ENCODE measurements at regions not wholly inside any gene's neighbourhood (a gene's known extent, or its start where the extent isn't known, plus 50 kb on each side); places are given as distances from the start of the nearest gene placed in this dataset.
"Not testable (repeated sequence)": the region's sequence is repeated elsewhere in the genome, so short reads cannot be mapped to it uniquely, and the experiment has no call there.

DNA sequence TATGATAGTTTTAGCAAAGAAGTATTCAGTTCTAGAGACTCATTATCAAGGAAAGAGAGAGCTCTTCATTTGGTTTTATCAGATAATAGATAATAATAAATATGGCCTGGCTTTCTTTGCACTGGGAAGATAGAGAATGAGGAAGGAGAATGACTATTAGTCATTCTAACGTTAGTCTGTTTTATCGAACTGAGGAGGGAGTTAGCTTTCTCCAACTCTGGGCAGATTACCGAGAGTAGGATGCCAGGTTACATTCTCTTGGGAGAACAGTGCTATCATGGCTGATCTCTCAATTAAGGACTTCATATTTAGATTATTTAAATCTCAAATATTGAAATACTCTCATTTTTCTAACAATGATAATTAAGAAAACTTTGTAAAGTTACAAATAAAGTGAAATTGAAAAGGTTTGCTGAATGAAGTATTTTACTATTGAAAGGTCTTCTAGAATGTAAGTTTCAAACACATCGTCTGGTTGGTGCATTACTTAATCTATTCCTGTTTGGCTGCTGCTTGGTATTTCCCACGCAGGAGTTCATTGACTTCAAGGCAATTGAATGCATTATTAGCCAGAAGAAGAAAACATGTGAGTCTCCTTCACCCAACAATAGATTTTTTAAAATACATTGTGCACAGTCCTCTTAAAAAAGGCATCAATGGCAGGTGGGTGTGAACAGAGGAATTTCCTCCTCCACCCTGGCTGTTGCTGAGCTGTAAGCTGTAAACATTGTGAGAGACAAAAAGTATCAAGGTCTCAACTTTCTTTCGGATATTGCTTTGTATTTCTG is 140.8 kb downstream of the C9orf152 start:
- DNase-seq = no peak

DNA sequence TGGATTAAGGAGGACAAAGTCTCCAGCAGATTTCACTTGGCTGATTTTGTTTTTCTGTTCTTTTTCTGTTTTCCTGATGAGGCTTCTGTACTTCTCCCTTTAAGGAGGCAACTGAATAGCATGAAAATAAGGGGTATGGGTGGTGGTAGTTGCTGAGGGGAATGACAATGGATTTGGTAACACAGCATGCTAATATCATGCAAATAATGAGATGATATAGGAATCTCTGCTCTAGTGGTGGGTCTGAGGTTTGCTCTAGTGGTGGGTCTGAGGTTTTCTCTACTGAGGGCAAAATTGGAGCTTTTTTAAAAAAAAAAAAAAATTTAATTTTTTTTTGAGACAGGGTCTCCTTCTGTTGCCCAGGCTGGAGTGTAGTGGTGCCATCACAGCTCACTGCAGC is 139.7 kb downstream of the C9orf152 start:
- no peak for DNase-seq

DNA sequence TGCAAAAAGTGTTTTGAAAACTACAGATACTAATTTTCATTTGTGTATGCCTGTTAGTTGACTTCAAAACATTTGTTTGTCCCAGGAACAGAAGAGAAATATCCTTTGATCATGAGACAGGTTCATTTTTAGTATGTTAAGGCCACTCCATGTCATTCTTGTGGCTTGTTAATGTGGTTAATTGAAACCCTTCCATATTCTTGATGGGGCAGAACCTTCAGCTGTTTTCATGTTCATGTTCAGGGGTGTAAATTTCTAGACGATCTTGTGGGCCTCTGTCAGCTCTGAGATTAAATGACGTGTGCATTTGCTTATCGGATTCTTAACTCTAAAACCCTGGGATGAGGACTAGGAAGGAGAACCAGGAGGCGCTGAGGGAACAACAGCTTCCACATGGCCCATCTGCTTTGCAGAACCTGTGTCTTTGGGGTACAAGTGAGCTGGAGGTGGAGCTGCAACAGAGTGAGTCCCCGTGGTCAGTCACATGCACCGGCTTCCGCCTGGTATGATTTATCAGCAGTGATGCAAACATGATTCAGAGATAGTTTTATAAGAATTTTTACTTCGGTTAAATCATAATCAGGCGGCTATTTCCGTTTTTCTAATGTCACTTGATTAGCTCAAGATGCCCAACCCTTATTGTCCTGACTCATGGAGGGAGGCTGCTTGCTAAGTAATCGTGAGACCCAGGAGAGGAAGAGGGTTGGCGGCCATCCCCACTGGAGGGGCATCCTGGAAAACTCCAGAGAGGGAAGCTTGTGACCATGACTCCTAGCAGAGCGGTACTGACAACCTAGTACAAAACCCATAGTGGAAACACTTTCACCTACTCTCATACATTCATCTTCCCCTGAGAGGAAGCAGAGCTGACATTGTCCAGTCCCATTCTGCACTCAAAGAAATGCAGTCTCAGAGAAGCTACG is 138.4 kb downstream of the C9orf152 start:
- no peak for DNase-seq

DNA sequence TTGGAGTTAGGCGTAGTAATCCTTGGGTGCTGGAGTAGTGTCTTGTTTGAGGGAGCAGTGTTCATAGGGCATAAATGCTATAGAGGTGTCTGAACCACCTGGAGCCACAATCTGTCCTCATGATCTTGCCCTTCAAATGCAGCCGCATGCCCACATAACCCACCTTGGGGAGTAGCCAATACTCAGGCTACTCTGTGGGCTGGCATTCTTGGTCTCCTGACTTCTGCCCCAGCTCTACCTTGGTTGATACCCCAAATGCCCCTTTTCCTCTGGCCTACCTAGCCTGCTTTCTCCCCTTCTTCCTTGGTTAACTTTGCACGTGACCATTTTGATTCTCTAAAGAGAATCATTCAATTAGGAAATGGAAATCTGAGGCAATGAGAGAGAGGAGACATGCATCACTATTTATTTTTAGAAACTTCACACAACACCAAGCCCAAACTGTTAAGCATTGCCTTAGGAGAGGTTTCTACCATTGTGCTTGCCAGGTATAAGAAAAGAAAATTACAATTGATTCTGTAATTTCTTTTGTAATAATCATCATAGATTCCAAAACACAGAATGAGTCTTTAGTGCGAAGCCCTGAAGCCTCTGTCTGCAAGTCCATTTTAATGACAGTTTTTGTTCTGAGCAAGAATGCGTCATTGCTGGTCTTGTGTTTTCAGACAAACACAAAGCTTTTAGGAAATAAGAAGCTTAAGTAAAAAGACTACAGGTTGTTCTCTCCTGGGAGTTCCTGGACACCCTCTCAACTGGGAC is 135.2 kb downstream of the C9orf152 start:
- no peak for DNase-seq

DNA sequence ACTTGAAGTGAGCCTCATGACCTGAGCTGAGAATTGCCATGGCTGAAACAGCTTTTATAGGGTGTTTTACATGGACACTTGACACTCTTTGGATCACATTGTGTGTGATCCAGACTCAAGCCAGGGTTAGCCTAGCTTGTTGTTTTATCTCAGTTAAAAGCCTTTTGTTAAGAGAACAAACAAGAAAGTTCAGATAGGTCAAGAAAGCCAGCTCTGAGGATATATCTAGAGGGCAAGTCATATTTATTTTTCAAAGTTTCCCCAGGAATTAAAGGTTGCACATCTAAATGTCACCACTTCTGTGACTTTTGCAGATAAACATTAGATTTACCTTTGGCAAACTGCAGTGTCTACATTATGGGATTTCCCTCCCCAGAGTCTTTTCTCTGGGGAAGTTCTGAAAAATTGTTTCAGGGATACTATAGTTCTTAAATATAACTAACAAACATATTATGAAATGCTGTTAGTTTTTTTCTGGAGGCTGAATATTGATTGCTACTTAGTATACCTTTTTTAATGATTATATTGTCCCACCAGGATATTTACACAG is 134.5 kb downstream of the C9orf152 start:
- DNase-seq = no peak

DNA sequence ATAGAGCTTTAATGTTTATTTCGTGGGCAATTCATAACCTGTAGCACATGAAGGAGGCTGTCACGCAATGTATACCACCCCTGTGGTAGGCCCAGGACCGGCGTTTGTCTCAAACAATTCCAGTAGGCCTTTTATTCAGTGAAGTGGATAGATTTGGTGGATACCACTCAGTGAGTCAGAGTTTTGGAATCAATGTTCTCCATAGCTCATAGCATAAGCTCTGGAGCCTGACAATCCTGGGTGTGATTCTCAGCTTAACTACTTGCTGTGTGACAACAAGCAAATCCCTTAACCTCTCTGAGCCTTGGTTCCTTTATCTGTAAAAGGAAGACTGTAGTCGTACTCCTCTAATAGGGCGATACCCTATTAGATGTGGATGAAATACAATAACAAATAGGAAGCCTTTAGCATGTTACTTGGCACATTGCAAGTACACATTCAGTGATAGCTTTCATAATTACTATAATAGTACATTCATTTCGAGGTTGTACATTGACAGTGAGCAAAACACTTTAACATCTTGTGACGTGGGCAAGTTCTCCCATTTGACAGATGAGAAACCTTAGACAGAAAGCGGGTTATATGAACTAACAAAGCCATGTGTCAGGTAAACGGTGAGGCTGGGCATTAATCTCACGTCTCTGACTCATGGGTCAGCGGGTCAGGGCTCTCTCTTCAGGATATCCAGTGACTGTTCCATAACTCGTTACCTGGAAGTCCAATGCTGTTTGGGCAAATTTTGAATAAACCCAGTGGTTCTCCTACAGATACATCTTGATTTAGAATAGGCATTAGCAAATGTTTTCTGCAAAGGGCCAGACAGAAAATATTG is 130.8 kb downstream of the C9orf152 start:
- no peak for DNase-seq

DNA sequence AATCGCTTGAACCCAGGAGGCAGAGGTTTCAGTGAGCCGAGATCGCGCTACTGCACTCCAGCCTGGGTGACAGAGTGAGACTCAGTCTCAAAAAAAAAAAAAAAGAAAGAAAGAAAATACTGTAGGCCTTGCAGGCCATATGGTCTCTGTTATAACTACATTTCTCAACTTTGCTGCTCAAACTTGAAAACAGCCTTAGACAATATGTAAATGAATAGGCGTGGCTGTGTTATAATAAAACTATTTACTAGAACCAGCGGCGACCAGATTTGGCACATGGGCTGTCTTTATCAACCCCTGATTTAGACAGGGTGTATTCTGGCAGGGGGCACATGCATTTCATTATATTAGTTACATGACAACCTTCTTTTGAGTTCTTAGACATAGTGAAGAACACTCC is 130.0 kb downstream of the C9orf152 start:
- no peak for DNase-seq

DNA sequence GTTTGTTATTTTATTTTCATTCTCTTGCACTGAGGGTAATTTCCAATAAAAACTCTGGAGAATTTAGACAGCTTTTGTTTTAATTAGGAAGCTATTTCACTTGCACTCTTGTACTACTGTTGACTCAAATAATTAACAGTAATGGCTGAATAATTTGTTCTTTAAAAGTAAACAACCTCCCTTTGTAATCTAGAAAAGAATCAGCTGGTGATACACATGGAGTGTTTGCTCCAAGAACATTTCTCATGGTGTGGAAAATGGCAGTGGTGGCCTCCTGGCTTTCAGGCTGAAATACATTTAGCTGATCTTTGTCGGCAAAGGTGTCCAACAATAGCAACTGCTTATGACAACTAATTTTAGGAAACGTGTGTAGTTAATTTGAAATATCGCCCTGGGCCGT is 129.4 kb downstream of the C9orf152 start:
- DNase-seq = no peak

DNA sequence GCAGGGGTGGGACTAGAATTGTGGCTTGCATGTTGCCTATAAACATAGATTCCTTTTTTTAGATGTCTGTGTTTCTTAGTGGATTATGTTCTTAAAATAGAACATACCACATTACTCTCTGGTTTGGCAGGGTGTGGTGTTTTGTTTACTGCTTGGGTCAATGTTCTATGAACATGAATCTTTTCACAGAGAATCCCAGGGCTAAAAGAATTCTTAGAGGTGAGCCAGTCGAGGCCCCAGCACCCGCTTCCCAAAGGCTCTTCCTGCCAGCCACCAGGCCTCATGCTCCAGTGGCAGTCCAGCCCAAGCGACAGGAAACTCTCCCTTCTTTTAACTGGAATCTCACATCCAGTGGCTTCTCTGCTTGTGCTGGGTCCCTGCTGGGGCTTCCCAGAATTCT is 126.6 kb downstream of the C9orf152 start:
- DNase-seq = no peak

DNA sequence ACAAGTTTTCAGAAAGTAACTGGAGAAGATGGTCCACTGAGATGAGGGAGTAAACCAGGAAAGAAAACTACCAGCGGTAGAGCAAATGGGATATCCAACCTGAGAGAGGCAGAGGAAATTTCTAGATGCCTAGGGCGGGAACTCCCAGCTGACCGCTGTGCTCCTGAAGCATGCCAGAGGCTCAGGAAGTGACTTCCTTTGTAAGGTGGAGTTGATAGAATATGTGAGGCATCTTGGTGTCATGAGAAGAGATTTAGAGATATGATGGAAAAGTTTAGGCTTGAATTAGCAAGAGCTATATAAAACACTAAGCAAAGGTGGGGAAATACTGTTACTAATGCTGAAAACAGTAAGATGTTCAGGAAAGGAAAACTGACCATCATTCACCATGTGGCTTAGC is 124.1 kb downstream of the C9orf152 start:
- no peak for DNase-seq

DNA sequence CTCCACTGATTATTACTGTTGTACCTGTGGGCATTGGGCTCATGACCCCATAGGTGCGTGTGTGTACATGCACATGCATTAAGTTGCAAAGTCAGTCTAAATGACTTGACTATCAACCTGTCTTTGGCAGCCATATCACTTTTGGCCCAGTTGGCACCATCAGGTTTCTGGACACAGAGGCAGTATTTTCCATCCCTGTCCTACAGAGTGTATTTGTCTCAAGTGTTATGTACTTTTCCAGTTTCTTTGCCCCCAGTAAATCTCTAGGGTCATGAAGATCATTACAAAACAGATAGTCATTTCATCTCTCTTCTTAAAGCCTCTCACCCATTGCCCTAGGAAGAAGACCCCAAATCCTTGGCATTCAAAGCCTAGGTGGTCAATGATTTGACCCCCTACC is 121.4 kb downstream of the C9orf152 start:
- no peak for DNase-seq

DNA sequence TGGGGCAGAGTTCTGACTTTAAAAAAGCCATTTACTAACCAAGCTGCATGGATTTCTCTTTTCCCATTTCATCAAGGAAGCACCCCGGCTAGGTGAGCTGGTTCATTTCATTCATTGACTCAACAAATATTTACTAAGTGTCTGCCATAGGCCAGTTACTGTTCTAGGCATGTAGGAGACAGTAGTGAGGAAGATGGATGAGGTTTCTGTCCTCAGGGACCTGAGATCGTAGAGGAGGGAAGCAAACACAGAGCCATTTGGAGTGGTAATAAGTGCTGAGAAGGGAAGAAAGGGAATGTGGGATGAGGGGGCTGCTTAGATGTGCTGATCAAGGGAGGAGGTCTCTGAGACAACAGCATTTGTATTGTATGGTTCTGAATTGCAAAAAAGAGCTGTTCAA is 120.4 kb downstream of the C9orf152 start:
- DNase-seq = no peak

DNA sequence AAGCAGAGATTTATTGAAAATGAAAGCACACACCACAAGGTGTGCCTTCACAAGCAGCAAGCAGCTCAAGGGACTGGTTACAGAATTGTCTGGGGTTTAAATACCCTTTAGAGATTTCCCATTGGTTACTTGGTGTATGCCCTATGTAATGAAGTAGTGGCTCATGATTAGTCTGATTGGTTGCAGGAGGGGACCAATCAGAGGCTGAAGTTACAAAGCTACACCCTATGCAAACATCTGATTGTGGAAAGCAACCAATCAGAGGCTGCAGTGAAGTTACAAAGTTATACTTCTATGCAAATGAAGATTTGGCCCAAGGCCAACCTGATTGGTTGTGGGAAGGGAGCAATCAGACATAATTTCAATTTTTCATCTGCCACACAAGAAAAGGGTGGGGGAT is 119.9 kb downstream of the C9orf152 start:
- DNase-seq = no peak

DNA sequence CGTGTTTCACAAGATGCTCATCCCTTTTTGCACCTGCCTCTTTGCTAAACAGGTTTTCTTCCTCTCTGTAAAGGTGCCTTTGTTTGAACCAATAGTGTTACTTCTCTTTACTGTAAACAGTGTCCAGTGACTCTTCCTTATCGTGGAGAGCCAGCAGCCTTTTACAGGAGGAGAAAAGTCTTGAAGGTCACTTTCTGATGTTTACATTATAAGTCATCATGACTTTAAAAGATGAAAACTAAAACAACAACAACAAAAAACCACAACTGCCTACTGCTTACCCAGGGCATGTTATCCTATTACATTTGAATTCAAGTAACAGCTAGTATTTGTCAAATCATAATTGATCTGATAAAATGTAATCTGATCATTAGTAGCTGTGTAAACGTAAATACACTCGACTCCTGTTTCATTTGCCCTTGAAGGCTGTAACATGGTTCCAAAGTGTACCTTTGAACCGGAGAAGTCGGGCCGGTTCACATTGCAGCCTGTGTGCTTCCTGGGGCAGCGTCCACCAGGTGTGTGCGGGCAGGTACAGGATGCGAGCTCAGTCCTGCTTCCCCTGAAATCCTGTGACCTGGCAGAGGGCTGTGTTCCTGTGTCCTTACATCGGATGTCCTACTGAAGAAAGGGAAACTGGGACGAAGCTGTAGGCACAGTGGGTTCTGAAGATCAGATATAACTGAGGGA is 118.1 kb downstream of the C9orf152 start:
- DNase-seq = no peak

DNA sequence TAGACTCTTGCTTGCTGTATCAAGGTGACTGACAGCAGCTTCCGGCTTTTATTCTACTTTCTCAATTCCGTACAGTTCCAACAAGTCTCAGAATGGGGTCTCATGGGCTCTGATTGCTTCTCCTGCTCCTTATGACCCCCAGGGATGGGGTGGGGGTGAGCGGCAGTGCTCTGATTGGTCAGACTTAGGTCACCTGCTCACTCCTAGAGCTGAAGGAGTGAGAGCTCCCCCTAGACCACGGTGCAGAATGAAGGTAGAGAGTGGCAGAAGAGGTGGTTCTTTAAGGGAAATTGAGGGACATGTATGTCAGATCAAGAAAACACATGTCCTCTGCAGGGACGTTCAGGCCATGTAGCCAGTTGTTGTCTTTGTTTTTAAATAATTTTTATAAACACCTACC is 115.2 kb downstream of the C9orf152 start:
- DNase-seq = no peak

DNA sequence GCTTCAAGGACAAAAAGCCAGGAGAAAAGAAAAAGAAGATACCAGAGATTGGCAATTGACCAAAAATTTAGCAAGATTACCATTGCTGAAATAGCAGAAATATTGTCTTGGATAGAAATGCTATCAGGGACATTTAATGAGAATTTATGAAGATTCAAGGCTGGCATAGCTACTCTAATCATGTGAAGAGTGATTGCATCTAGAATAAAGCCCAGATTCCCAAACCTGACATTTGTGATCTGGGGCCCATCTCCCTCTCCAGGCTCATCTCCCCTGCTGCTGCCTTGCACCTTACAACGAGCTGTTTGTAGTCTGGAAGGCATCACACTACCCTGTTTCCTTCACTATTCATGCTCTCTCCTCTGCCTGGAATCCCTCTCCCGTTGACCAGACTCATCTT is 114.5 kb downstream of the C9orf152 start:
- DNase-seq = no peak

DNA sequence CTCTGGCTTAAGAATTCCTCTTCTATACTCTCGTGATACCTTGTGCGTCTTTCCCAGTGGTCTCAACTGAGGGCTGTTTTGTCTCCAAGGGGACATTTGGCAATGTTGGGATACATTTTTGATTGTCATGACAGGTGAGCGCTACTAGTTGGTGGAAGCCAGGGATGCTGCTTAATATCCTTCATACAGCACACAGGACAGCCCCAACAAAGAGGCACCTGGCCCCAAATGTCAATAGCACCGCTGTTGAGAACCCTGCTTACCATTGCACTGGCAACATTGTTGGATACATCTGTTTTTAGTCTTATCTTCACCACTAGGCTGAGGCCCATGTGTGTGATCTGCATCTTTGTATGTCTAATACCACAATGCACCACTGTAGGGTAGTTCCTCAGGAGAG is 114.1 kb downstream of the C9orf152 start:
- DNase-seq = no peak

DNA sequence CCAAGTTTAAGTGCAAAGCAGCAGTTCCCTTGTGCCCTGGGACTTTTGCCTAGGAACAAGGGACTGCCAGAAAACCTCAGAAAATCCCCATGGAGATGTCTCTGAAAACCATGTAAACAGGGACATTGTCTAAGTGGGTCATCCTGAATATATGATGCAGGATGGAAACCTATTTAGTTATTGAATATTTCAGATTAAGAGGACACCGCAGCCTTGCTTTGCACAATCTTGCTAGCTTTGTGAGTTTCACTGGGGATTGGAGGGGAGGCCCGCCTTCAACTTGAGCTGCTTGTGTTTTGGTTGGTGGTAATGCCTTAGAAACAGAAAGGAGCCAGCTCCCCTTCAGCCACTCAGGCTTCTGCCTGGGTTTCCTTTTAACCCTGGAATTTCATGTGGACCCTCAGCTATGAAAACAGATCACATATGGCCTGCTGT is 112.8 kb downstream of the C9orf152 start:
- DNase-seq = no peak

DNA sequence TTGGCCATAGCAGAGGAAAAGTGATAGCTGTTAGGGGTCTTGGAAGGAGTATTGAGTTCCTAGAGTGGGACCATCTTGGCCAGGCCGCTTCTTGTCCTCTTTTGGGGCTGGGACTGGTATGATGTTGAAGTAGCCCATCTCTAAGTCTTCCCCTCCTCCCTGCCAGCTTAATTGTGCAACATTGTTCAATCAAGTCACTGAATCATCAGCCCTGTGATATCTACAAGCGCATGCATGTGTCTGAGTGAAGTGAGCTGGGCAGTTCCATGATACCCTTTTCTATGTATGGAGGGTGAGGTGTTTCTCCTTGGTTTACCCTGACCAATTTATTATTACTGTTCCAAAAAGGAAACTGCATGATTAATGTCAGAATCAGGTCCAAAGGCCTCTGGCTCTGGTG is 112.2 kb downstream of the C9orf152 start:
- no peak for DNase-seq

DNA sequence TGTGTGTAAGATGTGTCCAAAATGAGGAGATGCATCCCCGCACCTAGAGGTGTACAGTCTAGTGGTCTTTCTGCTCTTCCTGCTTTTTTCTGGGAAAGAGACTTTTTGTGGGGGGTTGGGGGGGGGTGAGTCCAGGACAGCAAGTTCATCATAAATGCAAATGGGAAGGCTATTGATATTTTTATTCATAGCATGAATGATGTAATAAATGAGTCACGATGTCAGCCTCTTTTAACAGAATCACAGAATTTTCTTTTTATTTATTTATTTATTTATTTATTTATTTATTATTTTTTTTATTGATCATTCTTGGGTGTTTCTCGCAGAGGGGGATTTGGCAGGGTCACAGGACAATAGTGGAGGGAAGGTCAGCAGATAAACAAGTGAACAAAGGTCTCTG is 111.3 kb downstream of the C9orf152 start:
- not testable (repeated sequence) for DNase-seq

Data from CD4-positive, alpha-beta T cell treated with Interleukin-4 for 4 hours (primary cell).